Stimulated activated CD4-positive, alpha-beta T cell treated with anti-CD3 and anti-CD28 coated beads, TNF-alpha, amount 100 ng/mL, for 1 hour (primary cell): ENCODE measurements at regions not wholly inside any gene's neighbourhood (a gene's known extent, or its start where the extent isn't known, plus 50 kb on each side); places are given as distances from the start of the nearest gene placed in this dataset.

Source experiments
- DNase-seq, 3 donors: peaks; one replicate each; pipeline ENCODE4 v3.0.0-alpha.2; 2020; ENCODE audit warnings: low read depth in 3 of 3, low spot score in 1 of 3

DNA sequence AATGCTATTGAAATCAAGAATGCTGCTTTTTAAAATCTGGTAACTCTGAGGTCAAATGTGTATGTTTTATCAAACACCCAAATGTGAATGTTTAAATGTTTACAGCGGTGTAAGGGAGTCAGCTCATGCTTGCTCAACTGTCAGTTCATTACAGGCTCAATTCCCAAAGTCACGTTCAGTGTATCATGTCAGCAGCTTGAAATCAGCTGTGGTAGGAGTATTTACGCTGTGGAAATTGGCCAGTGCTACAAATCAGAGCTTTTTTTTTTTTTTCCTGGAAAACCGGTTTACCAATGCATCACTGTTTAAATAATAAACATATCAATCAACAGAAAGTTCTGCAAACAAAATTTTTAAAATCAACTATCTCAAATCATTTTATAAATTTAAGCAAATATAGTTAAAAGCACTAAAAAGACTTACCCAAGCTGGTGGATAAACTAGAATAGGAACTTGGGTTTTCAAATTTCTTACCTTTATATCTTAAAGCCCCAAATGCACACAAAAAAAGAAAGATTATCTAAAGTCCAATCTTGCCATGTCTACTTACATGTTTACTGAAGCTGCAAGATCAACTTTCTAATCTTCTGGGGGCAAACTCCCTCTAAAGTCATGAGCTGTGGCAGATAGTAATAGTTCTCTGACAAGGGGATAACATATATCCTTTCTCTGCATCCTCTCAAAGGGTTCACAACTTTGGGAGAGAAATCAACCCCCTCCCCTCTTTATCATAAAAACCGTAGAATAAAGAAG lies 57.6 kb upstream of the GRAMD2B start:
- DNase-seq = no peak

DNA sequence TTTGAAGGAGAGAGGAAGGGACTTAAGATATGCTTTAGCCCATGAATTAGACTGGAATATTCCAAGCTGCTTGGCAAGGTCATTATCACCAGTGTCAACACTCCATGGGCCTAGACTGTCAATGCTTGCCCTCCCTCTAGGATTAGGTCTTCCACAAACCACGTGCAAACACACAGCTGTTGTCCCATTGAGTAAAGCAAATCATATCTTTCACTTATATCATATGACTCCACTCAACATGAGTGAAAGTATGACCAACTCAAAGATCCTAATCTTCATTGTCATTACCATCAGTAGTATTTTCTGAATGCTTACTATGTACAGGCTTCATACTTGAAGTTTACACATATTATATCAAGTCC lies 57.0 kb upstream of the GRAMD2B start:
- no peak for DNase-seq

DNA sequence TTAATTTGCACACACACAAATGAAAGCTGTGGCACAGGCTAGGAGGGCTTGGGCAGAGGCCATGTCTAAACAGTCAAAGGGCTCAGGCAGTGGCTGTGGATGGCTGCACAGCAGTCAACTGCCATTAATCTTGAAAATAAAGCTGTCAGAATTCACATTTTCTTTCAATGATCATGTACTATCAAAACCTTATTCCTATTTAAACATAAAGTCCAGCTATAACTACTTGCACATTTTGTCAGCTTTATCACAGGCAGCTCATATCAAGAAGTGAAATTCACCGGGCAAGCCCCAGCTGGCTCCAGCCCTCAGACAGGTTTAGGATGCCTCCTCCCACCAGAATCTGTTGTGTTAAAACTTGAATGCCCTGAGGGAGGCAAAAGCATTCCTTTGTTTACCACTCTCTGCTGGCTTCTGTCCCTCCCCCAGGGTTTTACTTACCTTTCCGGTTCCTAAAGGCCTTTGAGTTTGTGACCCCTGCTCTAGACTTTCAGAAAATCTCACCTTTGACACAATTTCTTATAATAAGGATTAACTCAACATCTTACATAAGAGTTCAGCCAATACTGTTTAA lies 54.9 kb upstream of the GRAMD2B start:
- no peak for DNase-seq

GRCh38 chr5:126369083-126369482 lies 54.1 kb upstream of the GRAMD2B start:
- DNase-seq = no peak

DNA sequence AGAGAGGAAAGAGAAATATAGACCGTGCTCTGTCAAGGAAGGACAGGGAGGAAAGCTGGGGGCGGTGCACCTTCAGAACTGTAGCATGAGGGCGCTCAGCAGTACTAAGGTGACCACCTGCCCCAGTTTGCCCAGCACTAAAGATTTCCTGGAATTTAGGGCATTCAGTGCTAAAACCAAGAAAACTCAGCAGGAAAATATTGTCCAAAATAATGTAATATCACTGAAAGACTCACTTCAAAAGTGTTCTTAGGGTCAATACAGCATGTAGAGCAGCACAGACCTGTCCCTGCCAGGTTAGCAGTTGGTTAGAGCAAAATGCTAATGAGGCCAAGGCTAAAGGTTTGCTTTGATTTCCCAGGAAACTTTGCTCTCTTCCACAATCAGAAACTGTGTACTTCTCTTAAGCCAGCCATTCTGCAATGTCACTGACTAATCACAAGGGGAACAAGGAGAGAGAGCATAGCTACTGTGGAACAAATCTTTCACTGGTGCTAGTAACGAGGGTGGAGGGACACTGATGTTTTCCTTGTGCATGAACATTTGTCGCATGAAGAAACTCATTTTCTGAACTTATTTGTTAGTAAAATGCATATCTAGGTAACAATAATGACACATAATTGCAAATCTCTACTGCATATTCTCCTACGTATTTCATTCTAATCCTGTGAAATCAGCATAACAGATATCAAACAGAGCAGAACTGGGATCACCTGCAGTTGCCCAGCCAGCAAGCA lies 53.0 kb upstream of the GRAMD2B start:
- no peak for DNase-seq

DNA sequence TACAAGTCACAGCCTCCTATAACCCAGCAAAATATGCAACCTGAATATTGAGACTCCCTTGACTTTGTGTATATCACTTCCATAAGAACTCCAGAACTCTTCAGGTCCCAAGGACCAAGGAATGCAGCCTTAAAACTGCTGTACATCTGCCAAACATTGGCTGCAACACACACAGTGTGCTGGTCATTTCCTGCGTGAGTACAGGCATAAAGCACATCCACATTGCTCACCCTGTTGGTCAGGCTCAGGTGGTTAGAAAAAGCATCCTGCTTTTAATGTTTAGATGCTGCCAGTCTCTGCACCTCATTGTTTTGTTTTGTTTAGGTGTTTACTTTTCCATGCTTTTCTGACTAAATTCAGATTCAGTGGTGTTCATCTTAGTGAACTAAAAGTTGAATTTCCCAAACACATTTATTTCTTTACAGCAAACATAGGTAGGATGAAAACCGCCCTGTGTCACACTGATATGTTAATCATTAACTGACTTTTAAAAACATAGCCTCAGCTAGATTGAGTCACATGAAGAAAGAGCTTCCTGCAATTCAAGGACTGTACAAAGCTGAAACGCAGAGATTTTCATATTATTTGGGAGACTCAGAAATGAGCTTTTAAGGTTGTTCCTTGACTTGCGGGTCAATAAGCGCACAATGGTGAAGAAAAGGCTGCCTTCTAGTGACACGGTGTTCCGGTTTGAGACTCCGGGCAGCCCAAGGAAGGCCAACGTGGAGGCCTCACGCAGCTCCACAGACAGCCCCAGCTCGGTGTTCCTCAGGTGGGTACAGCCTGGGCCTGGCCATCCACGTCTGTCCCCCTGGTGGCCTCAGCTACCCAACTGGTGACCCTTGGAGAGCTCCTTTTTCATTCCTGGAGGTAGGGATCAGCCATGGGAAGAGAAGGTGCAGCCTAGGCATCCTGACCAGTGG lies 52.2 kb upstream of the GRAMD2B start:
- DNase-seq = no peak

- no peak for DNase-seq
Measured at GRCh38 chr5:126373375-126374108, 49.7 kb upstream of the GRAMD2B start.
